ENCODE measurements at regions not wholly inside any gene's neighbourhood (a gene's known extent, or its start where the extent isn't known, plus 50 kb on each side); places are given as distances from the start of the nearest gene placed in this dataset.

DNA sequence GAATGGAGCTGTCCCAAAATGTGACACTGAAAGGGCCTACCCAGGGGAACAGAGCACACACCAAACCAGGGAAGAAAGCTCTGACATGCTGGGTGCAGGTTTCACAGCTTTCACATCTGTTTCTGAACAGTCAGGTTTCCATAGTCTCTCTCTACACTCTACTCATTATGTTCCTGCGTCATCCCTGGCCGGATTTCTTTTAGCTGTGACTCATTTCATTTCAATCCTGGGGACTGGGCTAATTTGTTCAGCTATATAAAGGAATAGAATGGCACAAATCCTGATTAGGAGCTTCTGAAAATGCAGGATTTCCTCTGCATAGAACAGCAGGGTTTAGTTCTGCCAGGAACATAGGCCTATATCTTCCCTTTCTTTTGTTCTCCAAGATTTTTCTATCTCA, 649.8 kb downstream of the RPS29 start:
- 81% methylated on average over 2 of the region's 2 CpGs for WGBS
- Histone ChIP-seq H3K27me3 (ENCODE audit: control insufficient read depth in 4 of 4, insufficient read depth in 4 of 4, low read length in 3 of 4) (no peaks in the 10 kb centered on the region), H3K9ac (ENCODE audit: low read depth in 1 of 2, low read length in 2 of 2) (no peak overlapping the region), H3K9me3 (ENCODE audit: control insufficient read depth in 4 of 4, low read length in 3 of 4) (no peaks in the 10 kb centered on the region), H3K36me3 (ENCODE audit: control insufficient read depth in 4 of 4, insufficient read depth in 3 of 4, low read depth in 1 of 4, low read length in 3 of 4) (no peaks in the 10 kb centered on the region), H3K4me3 (ENCODE audit: low read depth in 1 of 3, low read length in 3 of 3) (no peak overlapping the region), H3K27ac (ENCODE audit: low read depth in 1 of 2, low read length in 2 of 2) (no peak overlapping the region), H3K4me1 (ENCODE audit: control insufficient read depth in 4 of 4, insufficient read depth in 4 of 4, low read length in 3 of 4) (no peaks in the 10 kb centered on the region)
- no peak for TF ChIP-seq CTCF (IDR thresholded peaks at IDR 0.05; ENCODE audit: low read depth, low read length, missing input control)
- no peak for TF ChIP-seq EGR1 (IDR thresholded peaks at IDR 0.05; ENCODE audit: low read depth in 2 of 2)
- no peak for DNase-seq (ENCODE audit: low spot score)

DNA sequence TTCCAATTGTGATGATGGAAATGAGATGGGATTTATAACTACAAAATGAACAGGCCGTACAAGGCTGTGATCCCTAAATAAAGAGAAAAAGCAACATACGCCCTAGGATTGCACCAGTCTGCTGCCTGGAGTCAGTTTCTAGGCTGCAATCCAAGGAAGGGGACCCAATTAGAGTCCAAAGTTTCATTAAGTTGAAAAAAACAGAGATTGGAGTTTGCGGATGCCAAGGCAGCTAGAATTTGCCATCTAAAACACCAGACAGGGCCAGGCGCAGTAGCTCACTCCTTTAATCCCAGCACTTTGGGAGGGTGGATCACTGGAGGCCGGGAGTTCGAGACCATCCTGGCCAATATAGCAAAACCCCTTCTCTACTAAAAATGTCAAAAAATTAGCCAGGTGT, 661.0 kb downstream of the RPS29 start:
- TF ChIP-seq HNF4A (conservative IDR thresholded peaks at IDR 0.05), result peak in 1 of 2 donors; percentile 58
- TF ChIP-seq, protein P1, sequence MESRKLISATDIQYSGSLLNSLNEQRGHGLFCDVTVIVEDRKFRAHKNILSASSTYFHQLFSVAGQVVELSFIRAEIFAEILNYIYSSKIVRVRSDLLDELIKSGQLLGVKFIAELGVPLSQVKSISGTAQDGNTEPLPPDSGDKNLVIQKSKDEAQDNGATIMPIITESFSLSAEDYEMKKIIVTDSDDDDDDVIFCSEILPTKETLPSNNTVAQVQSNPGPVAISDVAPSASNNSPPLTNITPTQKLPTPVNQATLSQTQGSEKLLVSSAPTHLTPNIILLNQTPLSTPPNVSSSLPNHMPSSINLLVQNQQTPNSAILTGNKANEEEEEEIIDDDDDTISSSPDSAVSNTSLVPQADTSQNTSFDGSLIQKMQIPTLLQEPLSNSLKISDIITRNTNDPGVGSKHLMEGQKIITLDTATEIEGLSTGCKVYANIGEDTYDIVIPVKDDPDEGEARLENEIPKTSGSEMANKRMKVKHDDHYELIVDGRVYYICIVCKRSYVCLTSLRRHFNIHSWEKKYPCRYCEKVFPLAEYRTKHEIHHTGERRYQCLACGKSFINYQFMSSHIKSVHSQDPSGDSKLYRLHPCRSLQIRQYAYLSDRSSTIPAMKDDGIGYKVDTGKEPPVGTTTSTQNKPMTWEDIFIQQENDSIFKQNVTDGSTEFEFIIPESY (IDR thresholded peaks at IDR 0.05), result no peak
- TF ChIP-seq, protein P2, sequence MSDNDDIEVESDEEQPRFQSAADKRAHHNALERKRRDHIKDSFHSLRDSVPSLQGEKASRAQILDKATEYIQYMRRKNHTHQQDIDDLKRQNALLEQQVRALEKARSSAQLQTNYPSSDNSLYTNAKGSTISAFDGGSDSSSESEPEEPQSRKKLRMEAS (IDR thresholded peaks at IDR 0.05), result no peak
- TF ChIP-seq TAF1 (conservative IDR thresholded peaks at IDR 0.05), result no peak
- TF ChIP-seq SP1 (IDR thresholded peaks at IDR 0.05), result no peak
- TF ChIP-seq RXRA (IDR thresholded peaks at IDR 0.05), result peak in 1 of 2 donors; percentile 5
- no peak for TF ChIP-seq YY1 (IDR thresholded peaks at IDR 0.05)
- Histone ChIP-seq H3K4me3 (ENCODE audit: low read depth in 1 of 3, low read length in 3 of 3) (no peak overlapping the region), H3K27ac (ENCODE audit: low read depth in 1 of 2, low read length in 2 of 2) (no peak overlapping the region), H3K27me3 (ENCODE audit: control insufficient read depth in 4 of 4, insufficient read depth in 4 of 4, low read length in 3 of 4) (no peaks in the 10 kb centered on the region), H3K4me1 (ENCODE audit: control insufficient read depth in 4 of 4, insufficient read depth in 4 of 4, low read length in 3 of 4) (peaks cover 0 to 2% (median 0%) of the 10 kb centered on the region in 4 donors), H3K9me3 (ENCODE audit: control insufficient read depth in 4 of 4, low read length in 3 of 4) (no peaks in the 10 kb centered on the region), H3K9ac (ENCODE audit: low read depth in 1 of 2, low read length in 2 of 2) (no peak overlapping the region), H3K36me3 (ENCODE audit: control insufficient read depth in 4 of 4, insufficient read depth in 3 of 4, low read depth in 1 of 4, low read length in 3 of 4) (no peaks in the 10 kb centered on the region)
- 71% methylated on average over 6 of the region's 6 CpGs for WGBS
- DNase-seq (ENCODE audit: low spot score), result no peak

- H3K27ac ChIP-seq (ENCODE audit: low read depth in 1 of 2, low read length in 2 of 2), result no peak overlapping the region
- H3K4me3 ChIP-seq (ENCODE audit: low read depth in 1 of 3, low read length in 3 of 3), result no peak overlapping the region
- H3K36me3 ChIP-seq (ENCODE audit: control insufficient read depth in 4 of 4, insufficient read depth in 3 of 4, low read depth in 1 of 4, low read length in 3 of 4), result no peaks in the 10 kb centered on the region
- H3K4me1 ChIP-seq (ENCODE audit: control insufficient read depth in 4 of 4, insufficient read depth in 4 of 4, low read length in 3 of 4), result no peaks in the 10 kb centered on the region
- H3K27me3 ChIP-seq (ENCODE audit: control insufficient read depth in 4 of 4, insufficient read depth in 4 of 4, low read length in 3 of 4), result no peaks in the 10 kb centered on the region
- WGBS, result 77% methylated on average over 4 of the region's 4 CpGs
- DNase-seq (ENCODE audit: low spot score), result no peak
- H3K9ac ChIP-seq (ENCODE audit: low read depth in 1 of 2, low read length in 2 of 2), result no peak overlapping the region
- no peak for TF ChIP-seq YY1 (IDR thresholded peaks at IDR 0.05)
- no peak for TF ChIP-seq HNF4G (IDR thresholded peaks at IDR 0.05)
- TF ChIP-seq GABPA (IDR thresholded peaks at IDR 0.05 in 1 of 2, conservative IDR thresholded peaks at IDR 0.05 in 1 of 2), result no peak
- no peak for TF ChIP-seq FOXA2 (IDR thresholded peaks at IDR 0.05)
- no peak for TF ChIP-seq TAF1 (conservative IDR thresholded peaks at IDR 0.05)
- TF ChIP-seq, protein P1 (IDR thresholded peaks at IDR 0.05), result no peak
- TF ChIP-seq RXRA (IDR thresholded peaks at IDR 0.05), result no peak
- TF ChIP-seq, protein P3, sequence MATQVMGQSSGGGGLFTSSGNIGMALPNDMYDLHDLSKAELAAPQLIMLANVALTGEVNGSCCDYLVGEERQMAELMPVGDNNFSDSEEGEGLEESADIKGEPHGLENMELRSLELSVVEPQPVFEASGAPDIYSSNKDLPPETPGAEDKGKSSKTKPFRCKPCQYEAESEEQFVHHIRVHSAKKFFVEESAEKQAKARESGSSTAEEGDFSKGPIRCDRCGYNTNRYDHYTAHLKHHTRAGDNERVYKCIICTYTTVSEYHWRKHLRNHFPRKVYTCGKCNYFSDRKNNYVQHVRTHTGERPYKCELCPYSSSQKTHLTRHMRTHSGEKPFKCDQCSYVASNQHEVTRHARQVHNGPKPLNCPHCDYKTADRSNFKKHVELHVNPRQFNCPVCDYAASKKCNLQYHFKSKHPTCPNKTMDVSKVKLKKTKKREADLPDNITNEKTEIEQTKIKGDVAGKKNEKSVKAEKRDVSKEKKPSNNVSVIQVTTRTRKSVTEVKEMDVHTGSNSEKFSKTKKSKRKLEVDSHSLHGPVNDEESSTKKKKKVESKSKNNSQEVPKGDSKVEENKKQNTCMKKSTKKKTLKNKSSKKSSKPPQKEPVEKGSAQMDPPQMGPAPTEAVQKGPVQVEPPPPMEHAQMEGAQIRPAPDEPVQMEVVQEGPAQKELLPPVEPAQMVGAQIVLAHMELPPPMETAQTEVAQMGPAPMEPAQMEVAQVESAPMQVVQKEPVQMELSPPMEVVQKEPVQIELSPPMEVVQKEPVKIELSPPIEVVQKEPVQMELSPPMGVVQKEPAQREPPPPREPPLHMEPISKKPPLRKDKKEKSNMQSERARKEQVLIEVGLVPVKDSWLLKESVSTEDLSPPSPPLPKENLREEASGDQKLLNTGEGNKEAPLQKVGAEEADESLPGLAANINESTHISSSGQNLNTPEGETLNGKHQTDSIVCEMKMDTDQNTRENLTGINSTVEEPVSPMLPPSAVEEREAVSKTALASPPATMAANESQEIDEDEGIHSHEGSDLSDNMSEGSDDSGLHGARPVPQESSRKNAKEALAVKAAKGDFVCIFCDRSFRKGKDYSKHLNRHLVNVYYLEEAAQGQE (IDR thresholded peaks at IDR 0.05), result no peak
- no peak for TF ChIP-seq NR2F2 (IDR thresholded peaks at IDR 0.05)
- no peak for TF ChIP-seq SP1 (IDR thresholded peaks at IDR 0.05)
- no peak for TF ChIP-seq CTCF (IDR thresholded peaks at IDR 0.05; ENCODE audit: low read depth, low read length, missing input control)
- TF ChIP-seq, protein P2 (IDR thresholded peaks at IDR 0.05), result no peak
- no peaks in the 10 kb centered on the region for H3K9me3 ChIP-seq (ENCODE audit: control insufficient read depth in 4 of 4, low read length in 3 of 4)
These were observed 671.3 kb downstream of the RPS29 start for GRCh38 chr14:48914921-48915320.
